Ishikawa (cell line): ENCODE measurements at regions not wholly inside any gene's neighbourhood (a gene's known extent, or its start where the extent isn't known, plus 50 kb on each side); places are given as distances from the start of the nearest gene placed in this dataset.

Experiments
- CEBPB ChIP-seq: IDR thresholded peaks from 2 replicates; pipeline ENCODE4 v1.6.1; 2012
- CREB1 ChIP-seq: IDR thresholded peaks from 2 replicates; pipeline ENCODE4 v1.6.1; 2012; ENCODE audit warnings: low read depth
- EGR1 ChIP-seq: IDR thresholded peaks from 2 replicates; pipeline ENCODE4 v1.6.1; 2012
- EP300 ChIP-seq: IDR thresholded peaks from 2 replicates; pipeline ENCODE4 v1.6.1; 2012; ENCODE audit warnings: borderline replicate concordance
- FOXM1 ChIP-seq: IDR thresholded peaks from 2 replicates; pipeline ENCODE4 v1.6.1; 2012; ENCODE audit warnings: low read depth, borderline replicate concordance
- MAX ChIP-seq: IDR thresholded peaks from 2 replicates; pipeline ENCODE4 v1.6.1; 2012
- NFIC ChIP-seq: IDR thresholded peaks from 2 replicates; pipeline ENCODE4 v1.6.1; 2012
- RAD21 ChIP-seq: IDR thresholded peaks from 2 replicates; pipeline ENCODE4 v1.6.1; 2012; ENCODE audit warnings: low read depth
- REST ChIP-seq: IDR thresholded peaks from 2 replicates; pipeline ENCODE4 v1.6.1; 2012; ENCODE audit warnings: low read depth, mild to moderate bottlenecking
- TAF1 ChIP-seq: IDR thresholded peaks from 2 replicates; pipeline ENCODE4 v1.6.1; 2012; ENCODE audit warnings: low read depth, mild to moderate bottlenecking
- TCF12 ChIP-seq: IDR thresholded peaks from 2 replicates; pipeline ENCODE4 v1.6.1; 2012; ENCODE audit warnings: low read depth
- TEAD4 ChIP-seq: IDR thresholded peaks from 2 replicates; pipeline ENCODE4 v1.6.1; 2012
- USF1 ChIP-seq: IDR thresholded peaks from 2 replicates; pipeline ENCODE4 v1.6.1; 2012
- YY1 ChIP-seq: IDR thresholded peaks from 2 replicates; pipeline ENCODE4 v1.6.1; 2012; ENCODE audit warnings: low read depth
- ZBTB7A ChIP-seq: IDR thresholded peaks from 2 replicates; pipeline ENCODE4 v1.6.1; 2012; ENCODE audit warnings: low read depth

- no peak for TF ChIP-seq USF1
- TF ChIP-seq FOXM1, result no peak
- no peak for TF ChIP-seq ZBTB7A
- no peak for TF ChIP-seq MAX
- TF ChIP-seq EGR1, result no peak
- TF ChIP-seq CEBPB, result no peak
- no peak for TF ChIP-seq TAF1
- TF ChIP-seq CREB1, result no peak
- no peak for TF ChIP-seq RAD21
- no peak for TF ChIP-seq NFIC
- TF ChIP-seq EP300, result no peak
- no peak for TF ChIP-seq REST
- TF ChIP-seq TEAD4, result no peak
- TF ChIP-seq TCF12, result no peak
- TF ChIP-seq YY1, result no peak
Observed at GRCh38 chr12:34605955-34606748, 583.9 kb downstream of the ALG10 start.

- TF ChIP-seq RAD21 (no peak), USF1 (no peak), CEBPB (no peak), EGR1 (no peak), EP300 (no peak), MAX (no peak), YY1 (no peak), FOXM1 (no peak), NFIC (no peak), REST (no peak), CREB1 (no peak), ZBTB7A (no peak), TCF12 (no peak), TEAD4 (no peak), TAF1 (no peak)
Observed at GRCh38 chr12:34606749-34607519, 584.6 kb downstream of the ALG10 start.

- no peak for TF ChIP-seq RAD21
- TF ChIP-seq FOXM1, result no peak
- no peak for TF ChIP-seq MAX
- no peak for TF ChIP-seq TCF12
Observed at GRCh38 chr12:34607520-34608195, 585.4 kb downstream of the ALG10 start.

GRCh38 chr12:34625116-34625515 lies 602.8 kb downstream of the ALG10 start:
- TF ChIP-seq REST (no peak), RAD21 (peak; percentile 71), TEAD4 (0 out of 2 replicates have a peak, but pooled peaks have one; percentile 8)
